Heart left ventricle (tissue), 16 donors: ENCODE measurements at regions not wholly inside any gene's neighbourhood (a gene's known extent, or its start where the extent isn't known, plus 50 kb on each side); places are given as distances from the start of the nearest gene placed in this dataset.

Source experiments
- ATAC-seq, 4 donors: fragments of 200-7000 bp; cut with Tn5 transposase; one replicate each; pipeline ENCODE4 v1.9.1; 2020 to 2022; ENCODE audit warnings: moderate library complexity in 4 of 4, mild to moderate bottlenecking in 3 of 4, moderate number of reproducible peaks in 1 of 4
- DNase-seq, 5 donors: peaks; one replicate each; pipeline ENCODE4 v3.0.0-alpha.2; 2020
- H3K27ac ChIP-seq, 12 donors: fragments of 200-600 bp; sonication (generic) in 4 of 12; one replicate each; pipeline versions ENCODE4 v1.5.0 to v1.8.0; 2016 to 2022; ENCODE audit warnings: mild to moderate bottlenecking in 2 of 12
- H3K27me3 ChIP-seq, 9 donors: fragments of 200-600 bp; sonication (generic) in 2 of 9; one replicate each; pipeline versions ENCODE4 v1.5.1 to v1.8.0; 2016 to 2022; ENCODE audit warnings: mild to moderate bottlenecking in 3 of 9
- H3K36me3 ChIP-seq, 9 donors: fragments of 200-600 bp; sonication (generic) in 2 of 9; one replicate each; pipeline versions ENCODE4 v1.5.0 to v1.8.0; 2018 to 2022; ENCODE audit warnings: mild to moderate bottlenecking in 2 of 9
- H3K4me1 ChIP-seq, 12 donors: fragments of 200-600 bp; sonication (generic) in 4 of 12; one replicate each; pipeline versions ENCODE4 v1.5.0 to v1.8.0; 2016 to 2022; ENCODE audit warnings: mild to moderate bottlenecking in 3 of 12
- H3K4me3 ChIP-seq, 12 donors: fragments of 200-600 bp; sonication (generic) in 4 of 12; one replicate each; pipeline versions ENCODE4 v1.5.0 to v1.8.0; 2017 to 2022; ENCODE audit warnings: mild to moderate bottlenecking in 9 of 12, moderate library complexity in 4 of 12
- H3K9me3 ChIP-seq, 12 donors: fragments of 200-600 bp; sonication (generic) in 4 of 12; one replicate each; pipeline versions ENCODE4 v1.5.0 to v1.8.0; 2016 to 2022; ENCODE audit warnings: mild to moderate bottlenecking in 1 of 12
- POLR2A ChIP-seq, 2 donors: fragments of 450-650 bp; IDR thresholded peaks; one replicate each; pipeline ENCODE4 v1.6.1; 2017; ENCODE audit warnings: antibody characterized with exemption in 2 of 2, mild to moderate bottlenecking in 2 of 2, moderate library complexity in 2 of 2
- WGBS, 4 donors: extraction: QIAGEN DNeasy Blood & Tissue Kit in 2 of 4; methylation state at CpG; one replicate each; pipeline versions ENCODE4 v1.1.5 to v1.1.7; 2013 to 2018; 5-methylcytosine and 5-hydroxymethylcytosine counted together
- intact Hi-C, 10 donors: fragments of 100-400 bp; cut with DNase I; formaldehyde crosslinking; loops; one replicate each; pipeline versions ENCODE4 v1.11.1 to v1.14.2; 2022
- TF ChIP-seq, protein P1 (sequence below), 12 donors: fragments of 200-600 bp; sonication (generic) in 4 of 12; IDR thresholded peaks; one replicate each; pipeline versions ENCODE4 v1.5.0 to v1.8.0; 2018 to 2022; ENCODE audit warnings: antibody characterized with exemption in 12 of 12, mild to moderate bottlenecking in 5 of 12
- donor health status: ischemic (EF 13 %, LVEDD 7.1; RV severe dilation, severe dysfunction).
- donor health status: healthy with polysubstance abuse.
- donor health status: DM: no; HTN: yes; CAD: no.
- donor health status: DM: no; HTN: no; CAD: no.
- donor health status: ischemic (EF 25% LVEDD 6.9; RV normal size, moderate dysfunction).
- donor health status: ischemic (EF 25% LVEDD 5.7; RV mildly dilated, moderate dysfunction).
- donor health status: healthy.
- donor health status: DM: yes; HTN: yes; CAD: no.
- donor health status: ischemic (EF 35%, LVEDD 5.7; RV mildly dilated, moderate dysfunction).
- donor health status: nonischemic (EF 11% LVEDD 7.7; RV severe dilation, severe dysfunction).
- donor health status: DM: yes; HTN: yes; CAD: no.
- donor health status: PGD.
- donor health status: ischemic (EF 29% LVEDD 5.4; RV normal size, mild dysfunction).
- donor health status: nonischemic (EF 23%, LVEDD 6.1; RV moderate dilation, normal function).

DNA sequence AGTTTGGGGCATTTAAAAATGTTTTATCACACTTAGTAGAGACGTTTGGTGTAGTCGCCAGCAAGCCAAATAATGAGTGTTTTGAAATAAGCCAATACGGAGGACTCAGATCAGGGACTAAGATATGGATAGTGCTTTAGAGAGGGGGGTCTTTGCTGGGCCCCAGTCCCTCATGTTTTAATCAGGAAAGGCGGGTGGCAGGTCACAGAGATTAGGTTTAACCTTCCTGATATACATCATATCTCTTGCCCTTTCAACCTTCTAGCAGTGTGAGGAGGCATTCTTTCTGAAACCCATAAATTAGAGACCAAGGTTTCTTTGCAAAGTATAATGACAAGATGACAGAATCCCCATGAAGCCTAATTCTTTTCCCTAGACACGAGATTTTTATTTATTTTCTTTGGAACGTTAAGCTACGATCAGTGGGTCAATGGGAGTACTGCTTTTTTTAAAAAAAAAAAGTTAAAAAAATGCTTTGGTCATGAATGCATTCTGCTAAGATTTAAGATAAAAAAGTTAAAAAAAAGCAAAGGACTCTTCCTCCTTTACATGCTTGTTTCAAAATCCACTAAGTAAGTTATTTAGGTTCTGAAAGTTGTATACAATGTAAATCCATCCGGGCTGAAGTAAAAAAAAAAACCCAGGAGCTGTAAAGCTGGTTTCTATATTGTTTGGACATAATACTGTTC lies 572.1 kb upstream of the SALL1 start:
- Histone ChIP-seq H3K27ac (no peak overlapping the region), H3K9me3 (peaks cover 0 to 9% (median 0%) of the 10 kb centered on the region in 12 donors), H3K27me3 (no peaks in the 10 kb centered on the region), H3K36me3 (no peaks in the 10 kb centered on the region), H3K4me1 (no peaks in the 10 kb centered on the region), H3K4me3 (no peak overlapping the region)
- TF ChIP-seq, protein P1, sequence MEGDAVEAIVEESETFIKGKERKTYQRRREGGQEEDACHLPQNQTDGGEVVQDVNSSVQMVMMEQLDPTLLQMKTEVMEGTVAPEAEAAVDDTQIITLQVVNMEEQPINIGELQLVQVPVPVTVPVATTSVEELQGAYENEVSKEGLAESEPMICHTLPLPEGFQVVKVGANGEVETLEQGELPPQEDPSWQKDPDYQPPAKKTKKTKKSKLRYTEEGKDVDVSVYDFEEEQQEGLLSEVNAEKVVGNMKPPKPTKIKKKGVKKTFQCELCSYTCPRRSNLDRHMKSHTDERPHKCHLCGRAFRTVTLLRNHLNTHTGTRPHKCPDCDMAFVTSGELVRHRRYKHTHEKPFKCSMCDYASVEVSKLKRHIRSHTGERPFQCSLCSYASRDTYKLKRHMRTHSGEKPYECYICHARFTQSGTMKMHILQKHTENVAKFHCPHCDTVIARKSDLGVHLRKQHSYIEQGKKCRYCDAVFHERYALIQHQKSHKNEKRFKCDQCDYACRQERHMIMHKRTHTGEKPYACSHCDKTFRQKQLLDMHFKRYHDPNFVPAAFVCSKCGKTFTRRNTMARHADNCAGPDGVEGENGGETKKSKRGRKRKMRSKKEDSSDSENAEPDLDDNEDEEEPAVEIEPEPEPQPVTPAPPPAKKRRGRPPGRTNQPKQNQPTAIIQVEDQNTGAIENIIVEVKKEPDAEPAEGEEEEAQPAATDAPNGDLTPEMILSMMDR (IDR thresholded peaks at IDR 0.05): no peak
- intact Hi-C loops: no loop called here
- DNase-seq (no peak), ATAC-seq (no peak)
- whole genome bisulfite sequencing, 4 donors: 17 to 19% (median 18%) methylated on average over 8 of the region's 8 CpGs

DNA sequence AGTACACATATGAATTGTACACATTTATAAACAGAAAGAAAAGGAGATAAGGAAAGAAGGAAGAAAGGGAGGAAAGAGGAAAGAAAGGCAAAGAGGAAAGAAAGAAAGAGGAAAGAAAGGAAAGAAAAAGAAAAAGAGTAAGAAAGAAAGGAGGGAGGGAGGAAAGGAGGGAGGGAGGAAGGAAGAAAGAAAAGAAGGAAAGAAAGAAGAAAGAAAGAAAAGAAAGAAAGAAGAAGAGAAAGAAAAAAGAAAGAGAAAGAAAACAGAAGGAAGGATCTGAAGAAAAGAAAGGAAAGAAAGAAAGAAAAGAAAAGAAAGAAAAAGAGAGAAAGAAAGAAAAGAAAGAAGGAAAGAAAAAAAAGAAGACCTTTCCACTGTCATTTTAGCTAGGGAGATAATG lies 571.4 kb upstream of the SALL1 start:
- H3K4me3 ChIP-seq: no peak overlapping the region
- H3K36me3 ChIP-seq: no peaks in the 10 kb centered on the region
- ATAC-seq: no peak
- no peaks in the 10 kb centered on the region for H3K27me3 ChIP-seq
- no peaks in the 10 kb centered on the region for H3K4me1 ChIP-seq
- H3K27ac ChIP-seq: no peak overlapping the region
- peaks cover 0 to 9% (median 0%) of the 10 kb centered on the region in 12 donors for H3K9me3 ChIP-seq
- intact Hi-C loops: no loop called here
- no peak for DNase-seq
- TF ChIP-seq, protein P1 (IDR thresholded peaks at IDR 0.05): no peak
- TF ChIP-seq POLR2A (IDR thresholded peaks at IDR 0.05): no peak

DNA sequence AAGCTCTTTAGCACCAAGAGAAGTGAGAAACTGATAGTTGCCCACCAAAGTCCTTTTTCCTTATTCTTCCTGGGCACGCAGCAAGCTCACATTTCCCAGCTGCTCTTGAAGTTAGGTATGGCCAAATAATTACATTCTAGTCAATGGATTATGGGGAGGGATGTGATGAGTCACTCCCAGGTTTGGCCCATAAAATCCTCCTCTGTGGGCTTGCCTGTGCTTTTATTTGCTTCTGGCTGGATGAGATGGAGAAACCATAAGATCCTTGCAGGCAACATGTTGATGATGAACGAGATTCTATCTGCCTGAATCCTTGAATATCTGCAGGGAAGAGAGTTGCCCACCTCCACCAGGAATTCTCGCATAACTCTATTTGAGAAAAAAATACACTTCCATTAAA lies 568.3 kb upstream of the SALL1 start:
- Histone ChIP-seq H3K4me3 (no peak overlapping the region), H3K27me3 (no peaks in the 10 kb centered on the region), H3K36me3 (no peaks in the 10 kb centered on the region), H3K4me1 (no peaks in the 10 kb centered on the region), H3K27ac (no peak overlapping the region), H3K9me3 (peaks cover 0 to 10% (median 0%) of the 10 kb centered on the region in 12 donors)
- DNase-seq (no peak), ATAC-seq (no peak)
- WGBS, 4 donors: 77 to 88% (median 82%) methylated on average over 3 of the region's 3 CpGs
- intact Hi-C loops: no loop called here
- TF ChIP-seq POLR2A (IDR thresholded peaks at IDR 0.05): no peak
- TF ChIP-seq, protein P1 (IDR thresholded peaks at IDR 0.05): no peak

DNA sequence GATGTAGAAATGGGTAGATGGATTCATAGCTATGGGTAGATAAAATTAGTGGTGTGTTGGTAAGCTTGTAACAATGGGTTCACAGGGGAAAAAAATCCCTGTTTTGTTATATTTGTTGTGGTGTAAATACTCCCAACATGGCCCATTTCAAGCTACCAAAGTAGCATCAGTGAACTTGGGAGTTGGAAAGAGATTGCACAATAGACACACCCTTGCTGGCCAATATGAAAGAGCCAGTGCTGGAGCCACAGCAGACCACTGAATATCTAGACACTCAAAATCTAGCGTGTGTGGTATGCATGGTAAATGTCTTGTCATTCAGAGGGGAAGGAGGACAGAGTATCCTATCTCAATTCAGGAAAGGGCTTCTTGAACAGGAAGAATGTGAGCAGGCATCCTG lies 565.1 kb upstream of the SALL1 start:
- ATAC-seq: no peak

More for the DNA sequence above, 565.1 kb upstream of the SALL1 start:
- Histone ChIP-seq H3K27me3 (no peaks in the 10 kb centered on the region), H3K4me1 (no peaks in the 10 kb centered on the region), H3K9me3 (peaks cover 0 to 19% (median 0%) of the 10 kb centered on the region in 12 donors), H3K36me3 (no peaks in the 10 kb centered on the region), H3K27ac (no peak overlapping the region), H3K4me3 (no peak overlapping the region)
- no peak for TF ChIP-seq POLR2A (IDR thresholded peaks at IDR 0.05)
- TF ChIP-seq, protein P1 (IDR thresholded peaks at IDR 0.05): no peak
- no peak for DNase-seq
- 35 to 43% (median 39%) methylated on average over 1 of the region's 1 CpG for WGBS, 4 donors
- intact Hi-C loops: no loop called here
